GM19452 (cell line): ENCODE measurements at regions not wholly inside any gene's neighbourhood (a gene's known extent, or its start where the extent isn't known, plus 50 kb on each side); places are given as distances from the start of the nearest gene placed in this dataset.
"Not testable (repeated sequence)": the region's sequence is repeated elsewhere in the genome, so short reads cannot be mapped to it uniquely, and the experiment has no call there.

Source experiments
- ATAC-seq: cut with Tn5 transposase; IDR thresholded peaks from one replicate; pipeline ENCODE4 v1.9.1; 2021; ENCODE audit not compliant: unreplicated experiment

DNA sequence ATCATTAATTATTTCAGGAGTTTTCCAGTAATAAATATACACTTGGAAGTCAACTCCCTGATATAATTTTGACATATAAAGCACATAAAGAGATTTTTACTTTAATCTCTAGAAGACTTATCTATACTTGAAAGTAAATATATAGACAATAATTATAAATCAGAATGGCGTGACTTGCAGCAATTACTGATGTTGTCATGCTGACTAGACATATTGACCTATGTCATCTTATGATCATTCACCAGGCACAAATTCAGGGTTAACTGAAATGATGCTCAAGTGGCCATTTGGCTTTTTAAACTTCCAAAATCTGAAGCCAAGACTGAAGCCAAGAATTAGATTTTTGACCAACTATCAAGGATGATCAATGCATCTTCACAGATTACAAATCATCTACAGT is 192.2 kb downstream of the MCHR2 start:
- no peak for ATAC-seq

- ATAC-seq = no peak
Measured at GRCh38 chr6:99802396-99803031, 191.5 kb downstream of the MCHR2 start.

DNA sequence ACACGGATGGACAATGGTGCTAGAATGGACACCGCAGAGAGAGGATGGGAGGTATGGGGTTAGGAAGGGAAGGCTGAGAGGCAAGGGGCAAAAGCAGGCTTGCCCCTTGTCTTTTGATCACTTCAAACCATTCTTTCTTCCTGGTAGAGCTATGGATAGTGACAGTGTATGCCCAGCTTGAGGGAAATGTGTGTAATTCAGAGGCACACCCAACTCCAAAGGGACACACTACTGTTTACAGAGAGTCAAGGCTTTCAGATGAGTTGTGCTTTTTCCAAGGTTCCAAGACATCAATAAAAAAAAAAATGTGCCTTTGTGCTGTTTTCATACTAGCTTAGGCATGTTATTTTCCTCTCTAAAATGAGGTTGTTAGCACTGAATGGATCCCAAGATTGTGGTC is 185.0 kb downstream of the MCHR2 start:
- no peak for ATAC-seq

GRCh38 chr6:99810295-99810694 is 183.7 kb downstream of the MCHR2 start:
- no peak for ATAC-seq

GRCh38 chr6:99810942-99811620 is 182.9 kb downstream of the MCHR2 start:
- ATAC-seq = no peak

DNA sequence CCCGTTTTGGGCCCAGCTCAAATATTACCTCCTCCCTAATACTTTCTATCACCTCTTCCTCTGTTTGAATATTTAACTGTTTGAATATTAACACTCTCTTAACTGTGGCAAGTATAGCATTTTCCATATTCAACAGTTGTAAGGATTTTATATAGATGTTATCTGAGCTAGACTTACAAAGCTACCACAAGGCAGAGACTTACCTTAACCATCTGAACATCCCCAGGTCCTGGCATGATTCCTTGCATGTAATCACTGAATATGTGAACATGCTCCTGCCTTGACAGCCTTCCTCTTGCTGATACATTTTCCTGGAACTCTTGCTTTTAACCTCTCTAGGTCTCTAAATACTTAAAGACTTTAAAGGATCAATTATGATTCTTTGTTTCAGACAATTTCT is 182.4 kb downstream of the MCHR2 start:
- no peak for ATAC-seq

DNA sequence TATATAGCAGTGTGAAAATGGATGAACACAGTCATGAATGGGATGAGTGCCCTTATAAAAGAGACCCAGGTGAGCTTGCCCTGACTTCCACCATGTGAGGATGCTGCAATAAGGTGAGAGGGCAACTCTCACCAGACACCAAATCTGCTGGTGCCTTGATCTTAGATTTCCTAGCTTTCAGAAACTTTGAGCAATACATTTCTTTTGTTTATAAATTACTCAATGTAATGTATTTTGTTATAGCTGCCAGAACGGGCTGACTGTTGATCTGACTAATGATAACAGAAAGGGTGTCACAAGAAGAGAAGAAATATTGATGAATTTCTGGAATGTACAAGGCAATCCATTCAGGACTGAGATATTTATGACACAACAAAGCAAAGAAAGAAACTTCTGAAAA is 180.5 kb downstream of the MCHR2 start:
- ATAC-seq = no peak

GRCh38 chr6:99814230-99814928 is 179.6 kb downstream of the MCHR2 start:
- ATAC-seq = no peak

GRCh38 chr6:99816795-99817194 is 177.2 kb downstream of the MCHR2 start:
- no peak for ATAC-seq

GRCh38 chr6:99818161-99818560 is 175.9 kb downstream of the MCHR2 start:
- no peak for ATAC-seq

DNA sequence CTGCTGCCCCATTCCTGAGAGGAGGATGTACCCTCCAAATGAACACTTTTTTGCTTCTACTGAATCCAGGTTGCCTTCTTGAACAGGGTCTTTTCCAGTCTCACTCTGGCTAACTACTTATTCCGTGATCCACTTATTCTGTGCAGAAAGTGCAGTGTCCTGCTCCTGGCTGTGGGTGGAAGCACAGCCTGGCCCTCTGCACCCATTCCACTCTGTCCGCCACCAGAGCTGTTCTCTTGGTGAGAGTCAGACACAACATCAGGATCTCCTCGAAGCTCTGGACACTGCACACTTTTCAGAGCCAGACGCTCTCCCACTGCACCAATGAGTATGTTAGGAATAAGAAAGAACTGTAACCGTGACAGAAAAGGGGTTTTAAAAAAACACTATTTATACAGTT is 174.2 kb downstream of the MCHR2 start:
- no peak for ATAC-seq

- no peak for ATAC-seq
Measured at GRCh38 chr6:99821164-99821563, 172.9 kb downstream of the MCHR2 start.

- ATAC-seq = no peak
Measured at GRCh38 chr6:99822741-99823512, 171.1 kb downstream of the MCHR2 start.

- not testable (repeated sequence) for ATAC-seq
Measured at GRCh38 chr6:99823513-99824235, 170.3 kb downstream of the MCHR2 start.

- no peak for ATAC-seq
Measured at GRCh38 chr6:99833034-99833433, 161.0 kb downstream of the MCHR2 start.

GRCh38 chr6:99836471-99836870 is 157.6 kb downstream of the MCHR2 start:
- ATAC-seq = no peak

GRCh38 chr6:99838607-99839006 is 155.4 kb downstream of the MCHR2 start:
- ATAC-seq = no peak

DNA sequence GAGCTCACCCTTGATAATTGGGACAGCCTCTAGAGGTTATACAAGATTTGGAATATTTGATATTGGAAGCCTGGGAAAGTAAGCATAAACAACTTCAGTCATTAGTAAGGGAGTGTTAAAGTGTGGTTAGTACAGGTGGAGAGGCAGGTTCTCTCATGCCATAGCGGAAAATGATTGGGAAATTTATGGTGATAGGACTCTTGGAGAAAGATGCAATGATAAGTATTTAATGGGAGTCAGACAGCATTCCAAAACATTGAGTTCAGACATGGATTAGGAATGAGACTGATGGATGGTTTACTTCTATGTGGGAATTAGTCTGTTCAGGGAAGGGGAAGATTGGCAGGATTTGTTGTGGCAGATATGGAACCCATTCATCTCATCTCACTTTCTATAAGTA is 152.7 kb downstream of the MCHR2 start:
- no peak for ATAC-seq

- no peak for ATAC-seq
Measured at GRCh38 chr6:99846006-99846405, 148.0 kb downstream of the MCHR2 start.

- no peak for ATAC-seq
Measured at GRCh38 chr6:99850841-99851240, 143.2 kb downstream of the MCHR2 start.

- no peak for ATAC-seq
Measured at GRCh38 chr6:99852031-99852430, 142.0 kb downstream of the MCHR2 start.
